22Rv1 (cell line): ENCODE measurements at regions not wholly inside any gene's neighbourhood (a gene's known extent, or its start where the extent isn't known, plus 50 kb on each side); places are given as distances from the start of the nearest gene placed in this dataset.
"Not testable (repeated sequence)": the region's sequence is repeated elsewhere in the genome, so short reads cannot be mapped to it uniquely, and the experiment has no call there.

Experiments
- ZFX ChIP-seq: fragments of 450-650 bp; IDR thresholded peaks from 2 replicates; pipeline ENCODE4 v1.6.1; 2017; ENCODE audit warnings: antibody characterized with exemption, borderline replicate concordance
- TF ChIP-seq, protein P1 (sequence below): fragments of 450-650 bp; IDR thresholded peaks from 2 replicates; pipeline ENCODE4 v1.5.1; 2017; ENCODE audit warnings: mild to moderate bottlenecking

DNA sequence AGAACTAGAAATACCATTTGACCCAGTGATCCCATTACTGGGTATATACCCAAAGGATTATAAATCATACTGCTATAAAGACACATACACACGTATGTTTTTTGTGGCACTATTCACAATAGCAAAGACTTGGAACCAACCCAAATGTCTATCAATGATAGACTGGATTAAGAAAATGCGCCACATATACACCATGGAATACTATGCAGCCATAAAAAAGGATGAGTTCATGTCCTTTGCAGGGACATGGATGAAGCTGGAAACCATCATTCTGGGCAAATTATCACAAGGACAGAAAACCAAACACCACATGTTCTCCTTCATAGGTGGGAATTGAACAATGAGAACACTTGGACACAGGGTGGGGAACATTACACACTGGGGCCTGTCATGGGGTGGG lies 104.9 kb upstream of the ADTRP start:
- TF ChIP-seq, protein P1, sequence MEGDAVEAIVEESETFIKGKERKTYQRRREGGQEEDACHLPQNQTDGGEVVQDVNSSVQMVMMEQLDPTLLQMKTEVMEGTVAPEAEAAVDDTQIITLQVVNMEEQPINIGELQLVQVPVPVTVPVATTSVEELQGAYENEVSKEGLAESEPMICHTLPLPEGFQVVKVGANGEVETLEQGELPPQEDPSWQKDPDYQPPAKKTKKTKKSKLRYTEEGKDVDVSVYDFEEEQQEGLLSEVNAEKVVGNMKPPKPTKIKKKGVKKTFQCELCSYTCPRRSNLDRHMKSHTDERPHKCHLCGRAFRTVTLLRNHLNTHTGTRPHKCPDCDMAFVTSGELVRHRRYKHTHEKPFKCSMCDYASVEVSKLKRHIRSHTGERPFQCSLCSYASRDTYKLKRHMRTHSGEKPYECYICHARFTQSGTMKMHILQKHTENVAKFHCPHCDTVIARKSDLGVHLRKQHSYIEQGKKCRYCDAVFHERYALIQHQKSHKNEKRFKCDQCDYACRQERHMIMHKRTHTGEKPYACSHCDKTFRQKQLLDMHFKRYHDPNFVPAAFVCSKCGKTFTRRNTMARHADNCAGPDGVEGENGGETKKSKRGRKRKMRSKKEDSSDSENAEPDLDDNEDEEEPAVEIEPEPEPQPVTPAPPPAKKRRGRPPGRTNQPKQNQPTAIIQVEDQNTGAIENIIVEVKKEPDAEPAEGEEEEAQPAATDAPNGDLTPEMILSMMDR, result not testable (repeated sequence)
- not testable (repeated sequence) for TF ChIP-seq ZFX
